GM21619 (cell line): ENCODE measurements at regions not wholly inside any gene's neighbourhood (a gene's known extent, or its start where the extent isn't known, plus 50 kb on each side); places are given as distances from the start of the nearest gene placed in this dataset.
"Not testable (repeated sequence)": the region's sequence is repeated elsewhere in the genome, so short reads cannot be mapped to it uniquely, and the experiment has no call there.

ENCODE experiments used
- ATAC-seq: cut with Tn5 transposase; IDR thresholded peaks from one replicate; pipeline ENCODE4 v1.9.1; 2021; ENCODE audit not compliant: unreplicated experiment

DNA sequence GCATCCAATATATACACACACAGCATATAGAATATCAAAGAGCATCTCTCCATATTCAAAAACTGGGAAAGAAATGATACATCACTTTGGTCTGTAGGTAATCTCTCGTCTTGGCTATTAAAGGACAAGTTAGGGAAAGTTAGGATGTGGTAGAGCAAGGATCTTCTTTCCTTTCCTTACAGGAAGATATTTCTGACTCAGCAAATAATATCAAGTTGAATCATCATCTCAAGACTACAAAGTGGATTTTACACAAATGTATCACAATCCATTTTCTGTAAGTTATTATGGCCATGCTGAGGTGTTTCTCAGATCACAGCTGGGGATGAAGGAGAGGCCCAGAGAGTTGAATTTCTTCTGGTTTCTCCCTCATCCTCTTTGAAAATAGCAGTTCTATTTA is 651.7 kb upstream of the CCNG1 start:
- no peak for ATAC-seq

DNA sequence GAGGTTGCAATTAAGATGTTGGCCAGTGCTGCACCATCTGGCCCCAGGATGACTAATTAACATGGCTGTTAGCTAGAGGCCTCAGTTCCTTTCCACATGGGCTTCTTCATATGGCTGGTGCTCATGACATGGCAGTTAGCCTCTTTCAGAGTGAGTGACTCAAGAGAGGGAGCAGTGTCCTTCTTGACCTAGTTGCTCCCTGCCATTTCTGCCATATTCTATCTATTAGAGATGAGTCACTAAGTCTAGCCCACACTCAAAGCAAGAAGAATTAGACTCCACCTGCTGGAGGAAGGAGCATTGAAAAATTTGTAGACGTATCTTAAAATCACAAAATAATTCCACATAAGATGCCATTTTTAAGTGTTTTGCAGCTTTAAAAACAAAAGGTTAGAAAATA is 651.2 kb upstream of the CCNG1 start:
- no peak for ATAC-seq

DNA sequence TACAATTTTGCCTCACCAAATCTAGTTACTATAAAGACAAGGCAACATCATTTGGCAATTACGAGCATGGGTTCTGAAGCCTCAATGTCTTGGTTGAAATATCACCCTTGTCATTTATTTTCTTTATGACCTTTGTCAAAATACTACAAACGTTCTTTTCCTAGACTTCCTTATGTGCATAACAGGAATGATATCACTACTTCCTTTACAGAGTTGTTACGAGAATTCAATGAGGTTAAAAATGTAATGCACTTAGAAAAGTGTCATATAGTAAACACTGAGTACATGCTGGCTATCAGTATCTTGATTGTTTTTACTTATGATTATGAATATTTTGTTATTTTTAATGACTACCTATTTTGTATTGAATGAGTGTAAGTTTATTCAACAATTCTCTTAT is 640.9 kb upstream of the CCNG1 start:
- ATAC-seq: no peak

DNA sequence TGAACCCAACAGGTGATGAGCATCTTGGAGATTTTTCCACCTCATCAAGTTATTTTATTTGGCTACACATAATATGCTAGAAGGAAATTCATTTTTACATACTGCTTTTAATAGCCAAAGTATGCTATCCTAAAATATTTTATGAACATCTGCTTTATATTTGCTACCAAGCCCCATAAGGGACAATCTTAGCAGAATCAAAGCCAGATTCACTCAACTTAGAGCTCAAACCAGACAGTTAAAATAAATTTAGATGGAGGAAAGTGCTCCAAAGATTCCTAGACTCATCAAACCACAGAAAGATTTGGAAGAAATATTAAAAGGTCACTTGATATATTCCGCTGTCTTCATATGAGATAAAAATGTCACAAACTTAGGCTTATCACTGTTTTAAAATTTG is 637.1 kb upstream of the CCNG1 start:
- no peak for ATAC-seq

DNA sequence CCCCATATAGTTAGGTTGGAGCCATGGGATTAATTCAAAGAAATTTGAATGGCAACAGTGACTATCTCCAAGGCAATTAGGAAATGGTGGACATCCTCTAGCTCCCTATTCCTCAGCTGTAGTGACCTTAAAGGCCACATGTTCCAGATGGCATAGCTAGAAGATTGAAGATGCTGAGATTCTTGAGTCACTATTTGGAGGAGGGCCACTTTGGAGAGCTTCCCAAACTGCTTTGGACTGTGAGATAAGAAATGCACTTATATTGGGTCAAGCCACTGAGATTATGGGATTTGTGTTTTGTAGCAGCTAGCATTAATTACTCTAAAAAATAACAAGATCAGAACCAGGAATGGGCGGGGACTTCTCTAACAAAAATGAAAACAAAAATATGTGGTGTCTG is 636.2 kb upstream of the CCNG1 start:
- ATAC-seq: no peak

DNA sequence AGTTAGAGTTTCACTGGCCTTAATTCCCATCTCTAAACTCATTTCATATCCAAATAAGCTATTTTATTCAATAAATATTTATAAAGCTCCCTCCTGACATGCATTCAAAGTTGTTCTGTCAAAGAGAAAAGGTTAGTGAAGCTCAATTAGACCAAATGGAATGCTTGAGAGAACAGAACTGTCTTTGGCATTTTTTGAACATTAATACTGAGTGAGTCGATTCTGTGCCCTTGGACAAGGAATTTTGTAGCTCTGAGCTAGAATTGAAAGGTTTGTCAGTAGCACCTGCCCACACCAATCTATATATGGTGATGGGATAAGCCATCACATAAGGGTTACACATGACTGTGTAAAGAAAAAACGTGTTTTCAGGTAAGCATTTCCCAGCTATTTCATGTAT is 631.2 kb upstream of the CCNG1 start:
- ATAC-seq: no peak

DNA sequence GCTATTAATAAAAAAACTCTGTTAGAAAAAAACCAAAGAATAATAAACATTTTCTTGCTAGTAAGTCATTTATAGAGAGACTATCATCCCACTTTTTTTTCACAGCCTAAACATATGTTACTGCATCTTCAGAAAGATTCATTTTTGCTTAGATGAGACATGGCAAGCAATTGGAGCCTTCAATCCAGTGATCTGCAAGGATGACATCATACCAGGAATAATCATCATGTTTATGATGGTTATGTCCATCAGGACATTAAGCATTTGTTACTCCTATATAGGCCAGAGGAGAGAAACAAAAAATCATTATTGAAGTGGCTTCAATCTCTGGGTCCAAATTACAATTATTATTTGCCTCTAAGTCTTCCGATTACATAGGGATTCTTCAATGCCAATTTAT is 626.3 kb upstream of the CCNG1 start:
- ATAC-seq: no peak

DNA sequence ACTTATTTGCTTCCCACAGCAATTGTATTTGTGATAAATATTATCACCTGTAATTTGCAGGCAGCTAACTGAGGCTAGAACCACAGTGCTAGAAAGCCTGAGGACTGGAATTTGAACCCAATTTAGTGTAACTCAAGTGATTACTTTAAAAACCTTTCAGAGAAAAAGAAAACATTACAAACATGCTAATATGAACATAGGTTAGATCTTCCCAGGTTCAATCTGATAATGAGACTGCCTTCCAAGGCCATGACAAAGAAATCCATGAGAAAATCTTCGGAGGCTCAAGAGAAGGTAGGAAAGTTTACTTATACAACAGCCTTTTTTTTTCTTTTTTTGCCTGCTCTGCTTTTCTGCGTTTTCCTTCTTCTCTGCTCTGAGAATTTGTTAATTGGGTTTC is 620.6 kb upstream of the CCNG1 start:
- ATAC-seq: no peak

DNA sequence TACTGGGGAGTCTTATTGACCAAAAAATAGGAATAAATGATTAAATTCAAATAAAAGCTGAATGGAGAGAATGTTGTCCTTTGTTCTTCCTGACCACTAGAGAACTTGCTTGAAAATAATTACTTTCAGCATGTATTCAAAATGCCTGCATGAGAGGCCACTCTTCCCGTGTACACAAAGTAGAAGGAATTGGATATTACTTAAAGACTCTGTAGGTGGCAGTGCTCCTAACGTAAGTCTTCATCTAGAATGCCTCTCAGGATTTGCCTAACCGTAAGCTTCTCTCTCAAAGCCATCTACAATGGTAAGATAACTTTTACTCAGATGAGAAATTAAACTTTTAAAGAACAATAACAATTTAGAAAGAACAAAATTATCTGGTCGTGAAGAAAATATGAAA is 620.0 kb upstream of the CCNG1 start:
- no peak for ATAC-seq

DNA sequence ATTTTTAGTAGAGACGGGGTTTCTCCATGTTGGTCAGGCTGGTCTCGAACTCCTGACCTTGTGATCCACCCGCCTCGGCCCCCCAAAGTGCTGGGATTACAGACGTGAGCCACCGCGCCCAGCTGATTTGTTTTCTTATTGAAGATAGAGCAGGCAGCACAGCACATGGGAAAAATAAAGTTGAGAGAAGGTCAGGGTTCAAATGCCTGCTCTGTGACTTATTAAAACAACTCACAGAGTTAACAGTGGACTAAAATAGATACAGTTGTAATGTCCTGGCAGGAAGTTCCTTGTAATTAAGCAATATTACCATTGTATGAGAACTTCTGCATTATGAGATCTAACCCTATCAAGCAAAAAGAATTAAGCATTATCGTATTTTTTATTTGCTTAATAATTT is 615.7 kb upstream of the CCNG1 start:
- not testable (repeated sequence) for ATAC-seq

DNA sequence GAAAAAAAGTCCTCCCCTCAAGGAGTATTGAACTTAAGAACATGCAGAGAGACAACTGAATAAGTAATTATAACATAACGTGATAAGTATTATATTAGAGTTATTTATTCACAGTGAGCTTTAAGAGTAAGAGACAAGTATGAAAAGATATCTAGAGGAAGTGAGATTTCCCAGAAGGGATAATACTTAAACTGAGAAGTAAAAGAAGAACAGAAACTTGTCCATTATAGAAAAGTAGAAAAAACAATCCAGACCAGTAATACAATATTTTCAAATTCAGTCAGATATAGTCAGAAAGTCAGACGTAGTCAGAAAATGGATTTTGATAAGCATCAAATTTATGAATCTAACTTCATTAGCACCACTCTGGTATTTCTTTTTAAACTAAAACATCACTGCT is 613.0 kb upstream of the CCNG1 start:
- ATAC-seq: no peak

DNA sequence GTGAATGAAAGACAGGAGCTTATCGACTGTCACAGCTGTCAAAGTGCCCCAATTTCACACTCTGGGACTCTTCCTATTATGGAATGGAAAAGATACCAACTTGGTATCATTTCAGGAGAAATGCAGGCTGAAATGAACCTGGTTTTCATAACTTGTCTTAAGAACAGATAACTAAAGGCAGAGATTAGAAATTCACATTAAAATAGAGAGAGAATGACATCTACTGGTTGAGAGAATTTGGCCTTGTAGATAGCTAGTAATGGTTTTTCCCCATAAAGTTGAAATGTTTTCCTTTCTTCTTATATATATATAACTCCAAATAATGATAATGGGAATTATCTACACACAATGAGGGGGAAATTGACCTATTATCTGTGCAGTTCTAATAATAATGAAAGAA is 600.2 kb upstream of the CCNG1 start:
- ATAC-seq: no peak

DNA sequence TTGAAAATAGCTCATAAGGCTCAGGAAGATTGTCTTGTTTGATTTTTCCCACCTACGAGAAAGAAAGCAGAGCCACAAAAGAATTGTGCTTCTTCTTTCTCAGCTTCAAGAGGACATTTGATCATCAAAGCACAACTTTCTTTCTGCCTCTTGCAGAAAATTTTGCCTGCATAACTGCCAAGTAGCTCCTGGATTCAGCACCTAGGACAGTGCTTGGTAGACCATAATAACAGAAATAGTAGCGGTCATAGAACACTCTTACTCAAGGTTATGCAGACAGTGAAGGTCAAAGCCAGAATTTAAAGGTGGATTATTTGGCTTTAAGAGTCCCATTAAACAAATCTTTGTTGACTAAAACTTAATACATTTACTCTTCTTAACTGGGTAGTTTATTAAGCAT is 594.7 kb upstream of the CCNG1 start:
- ATAC-seq: no peak

DNA sequence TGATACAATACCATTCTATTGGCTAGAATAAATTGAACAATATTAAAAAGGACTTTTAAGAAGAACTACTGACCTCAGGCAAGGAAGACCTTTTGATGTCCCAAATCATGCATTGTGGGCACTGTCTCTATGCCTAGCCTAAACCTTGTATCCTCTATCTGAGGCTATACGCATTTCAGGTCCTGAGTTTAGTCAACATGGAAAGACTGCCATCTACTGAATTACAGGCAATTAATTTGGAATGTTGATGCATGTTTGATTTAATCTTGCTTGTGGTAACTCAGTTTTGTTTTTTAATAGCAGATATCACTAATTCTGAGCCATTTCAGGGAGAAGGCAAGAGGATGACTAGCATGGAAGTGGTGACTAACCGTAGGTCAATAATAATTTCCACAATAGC is 585.3 kb upstream of the CCNG1 start:
- ATAC-seq: no peak

DNA sequence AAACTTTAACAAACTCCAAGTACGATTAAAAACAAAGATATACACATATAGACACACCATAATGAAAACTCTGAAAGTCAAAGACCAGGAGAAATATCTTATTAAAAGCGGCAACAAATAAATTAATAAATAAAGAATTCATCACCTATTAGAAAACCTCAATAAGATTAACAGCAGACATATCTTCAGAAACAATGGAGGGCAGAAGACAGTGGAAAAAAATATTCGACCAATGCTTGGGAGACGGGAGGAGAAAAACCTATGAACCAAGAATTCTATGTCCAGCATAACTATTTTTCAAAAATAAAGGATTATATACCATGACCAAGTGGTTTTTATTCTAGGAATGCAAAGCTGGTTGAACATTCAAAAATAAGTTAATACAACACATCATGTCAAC is 578.6 kb upstream of the CCNG1 start:
- ATAC-seq: no peak

DNA sequence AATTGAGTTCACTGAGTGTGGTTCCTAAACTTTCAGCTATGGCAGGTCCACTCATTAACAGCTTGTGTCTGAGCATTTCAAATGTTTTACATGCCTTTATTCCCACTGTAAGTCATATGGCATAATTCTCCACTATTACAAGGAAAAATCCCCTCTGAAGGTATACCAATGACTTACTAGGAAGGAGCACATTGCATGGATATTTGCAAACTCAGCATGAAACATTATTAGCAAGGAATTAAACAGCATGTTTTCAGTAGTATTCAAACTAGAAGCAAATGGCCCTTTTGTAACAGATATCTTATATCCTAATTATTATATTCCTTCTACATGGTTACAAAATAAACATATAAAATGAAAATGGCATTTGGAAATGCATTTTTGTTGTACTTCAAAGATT is 566.4 kb upstream of the CCNG1 start:
- no peak for ATAC-seq

DNA sequence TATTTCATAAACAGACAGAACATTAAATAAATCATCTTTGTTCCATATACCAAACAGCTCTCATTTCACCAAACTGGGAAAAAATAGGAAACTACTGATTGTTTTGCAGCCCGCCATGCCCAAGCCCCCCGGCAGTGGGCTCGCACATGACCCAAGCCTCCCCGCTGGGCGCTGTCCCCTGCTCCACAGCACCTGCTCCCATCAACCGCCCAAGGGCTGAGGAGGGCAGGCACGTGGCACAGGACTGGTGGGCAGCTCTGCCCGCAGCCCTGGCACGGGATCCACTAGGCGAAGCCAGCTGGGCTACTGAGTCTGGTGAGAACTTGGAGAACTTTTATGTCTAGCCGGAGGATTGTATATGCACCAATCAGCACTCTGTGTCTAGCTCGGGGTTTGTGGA is 554.8 kb upstream of the CCNG1 start:
- no peak for ATAC-seq

DNA sequence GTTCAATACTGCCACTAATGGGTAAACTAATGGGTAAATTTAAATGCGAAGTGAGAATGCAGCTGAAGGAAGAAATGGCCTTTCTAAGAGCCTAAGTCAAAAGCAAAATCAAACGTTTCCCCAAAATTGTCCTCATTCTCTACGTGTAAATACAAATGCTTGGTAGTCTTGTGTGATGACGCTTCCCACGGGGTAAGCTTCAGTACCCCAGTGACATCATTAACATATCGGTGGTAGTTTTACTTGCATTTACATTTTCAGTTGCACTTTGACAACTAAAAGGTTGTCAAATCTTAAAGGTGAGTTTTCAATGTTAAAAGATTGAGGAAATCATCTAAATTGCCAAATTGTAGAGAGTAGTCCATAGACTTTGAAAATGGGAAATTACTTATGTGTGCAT is 550.7 kb upstream of the CCNG1 start:
- ATAC-seq: no peak

DNA sequence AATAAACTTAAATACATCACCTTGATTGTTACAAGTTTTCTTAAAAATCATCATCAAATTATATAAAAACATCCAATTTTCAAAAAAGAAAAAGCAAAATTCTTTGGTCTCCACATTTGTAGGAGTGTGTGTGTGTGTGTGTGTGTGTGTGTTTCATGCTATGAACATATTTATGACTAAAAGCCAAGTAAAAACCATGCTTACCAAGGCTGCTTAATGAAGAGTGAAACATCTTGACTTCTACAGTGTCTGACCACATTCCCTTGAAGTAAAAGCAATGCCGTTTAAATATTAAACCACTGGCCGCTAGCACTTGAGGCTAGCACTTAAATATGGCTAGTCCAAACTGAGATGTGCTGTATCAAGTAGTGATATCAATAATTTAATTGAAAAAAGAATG is 549.1 kb upstream of the CCNG1 start:
- ATAC-seq: no peak

DNA sequence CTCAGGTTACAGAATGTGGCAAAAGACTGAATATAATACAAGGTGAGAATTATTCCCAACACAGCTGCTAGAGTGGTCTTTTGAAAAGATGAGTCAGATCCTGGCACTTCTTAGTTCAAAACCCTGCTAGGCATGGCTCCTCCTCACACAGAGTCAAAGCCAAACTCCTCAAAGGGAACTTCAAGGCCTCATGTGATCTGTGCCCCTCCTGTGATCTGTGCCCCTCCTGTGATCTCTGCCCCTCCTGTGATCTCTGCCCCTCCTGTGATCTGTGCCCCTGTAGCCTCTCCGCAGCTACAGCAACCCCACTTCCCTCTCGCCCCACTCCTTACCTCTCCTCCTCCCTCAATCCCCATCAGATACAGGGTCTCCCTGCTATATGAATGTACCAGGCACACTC is 525.5 kb upstream of the CCNG1 start:
- no peak for ATAC-seq

DNA sequence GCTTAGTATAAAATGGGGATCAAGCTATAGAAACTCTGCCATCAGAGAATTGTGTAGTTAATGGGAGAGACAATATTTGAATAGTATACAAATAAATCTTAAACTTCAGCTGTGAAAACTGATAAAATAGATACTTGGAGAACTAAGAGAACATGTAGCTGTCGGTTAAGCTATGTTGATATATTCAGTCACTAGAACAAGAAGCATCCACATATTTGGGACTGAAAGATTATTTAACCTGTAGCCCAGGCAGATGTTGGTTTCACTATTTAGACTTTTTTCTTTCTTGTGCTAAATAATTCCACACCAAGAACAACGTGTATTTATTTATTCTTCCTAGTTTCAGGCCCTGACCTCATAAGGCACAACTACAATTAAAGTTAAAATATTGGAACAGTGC is 521.0 kb upstream of the CCNG1 start:
- no peak for ATAC-seq

DNA sequence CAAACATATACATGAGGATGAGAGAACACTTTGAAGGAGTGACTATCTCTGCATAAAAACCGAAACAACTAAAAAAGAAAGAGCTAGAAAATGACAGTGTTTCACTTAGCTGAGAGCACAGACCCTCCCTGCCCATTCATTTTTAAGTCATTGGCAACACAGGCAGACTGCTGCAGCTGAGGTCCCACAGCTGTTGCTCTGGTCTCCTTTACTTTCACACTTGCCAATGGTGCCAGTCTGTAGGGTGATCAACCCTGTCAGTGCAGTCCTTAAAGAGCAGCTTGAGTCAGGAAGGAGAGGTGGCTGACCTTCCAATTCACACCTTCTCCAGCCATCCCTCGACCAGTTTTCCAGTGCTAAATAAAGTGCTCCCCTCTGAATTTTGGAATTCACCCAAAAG is 508.3 kb upstream of the CCNG1 start:
- no peak for ATAC-seq

DNA sequence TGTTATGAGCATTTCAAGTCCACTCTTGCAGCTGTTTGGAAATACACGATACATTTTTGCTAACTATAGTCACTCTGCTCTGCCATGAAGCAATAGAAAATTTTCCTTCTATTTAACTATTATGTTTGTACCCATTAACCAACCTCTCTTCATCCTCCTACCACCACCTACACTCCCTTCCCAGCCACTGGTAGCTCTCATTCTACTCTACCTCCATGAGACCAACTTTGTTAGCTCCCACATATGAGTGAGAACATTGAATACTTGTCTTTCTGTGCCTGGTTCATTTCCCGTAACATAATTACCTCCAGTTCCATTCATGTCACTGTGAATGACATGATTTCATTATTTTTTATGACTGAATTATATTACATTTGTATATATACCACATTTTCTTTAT is 505.9 kb upstream of the CCNG1 start:
- ATAC-seq: no peak

DNA sequence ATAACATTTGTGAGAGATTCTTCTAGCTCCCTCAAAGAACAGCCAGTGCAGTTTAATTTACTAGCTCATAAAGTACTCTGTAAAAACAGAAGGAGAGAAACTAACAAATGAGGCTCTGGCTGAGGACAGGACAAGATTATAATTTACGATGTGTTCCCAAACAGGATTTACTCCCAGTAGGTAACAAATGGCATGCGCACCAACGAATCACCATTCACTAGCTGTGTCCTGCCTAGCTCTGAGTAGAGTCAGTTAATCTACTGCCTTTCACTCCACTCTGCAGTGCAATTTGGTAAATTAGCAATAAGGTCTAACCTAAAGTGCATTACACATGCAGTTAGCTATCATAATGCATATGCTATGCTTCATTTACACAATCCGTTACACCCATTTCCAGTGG is 497.4 kb upstream of the CCNG1 start:
- no peak for ATAC-seq
